Calu3 (cell line): ENCODE measurements at regions not wholly inside any gene's neighbourhood (a gene's known extent, or its start where the extent isn't known, plus 50 kb on each side); places are given as distances from the start of the nearest gene placed in this dataset.

Source experiments
- BruUV-seq: library from RNA; stranded (reverse); fragments of 400-500 nt; replicated peaks from 2 replicates; lab custom pipeline; 2021; lab: Mats Ljungman, UMichigan
- CTCF ChIA-PET: fragments of 300-600 bp; sonication (Branson Sonifier 250); formaldehyde crosslinking; loops from one replicate; lab custom pipeline; 2022; ENCODE audit warnings: antibody characterized with exemption; lab: Charles Lee
- DNase-seq: peaks from one replicate; pipeline ENCODE4 v3.0.0; 2022
- H3K27ac Mint-ChIP-seq: one replicate; pipeline ENCODE4 v1.8.0; 2022; ENCODE audit warnings: mixed read lengths; ENCODE audit not compliant: unreplicated experiment
- H3K27me3 Mint-ChIP-seq: one replicate; pipeline ENCODE4 v1.8.0; 2022; ENCODE audit warnings: mixed read lengths; ENCODE audit not compliant: unreplicated experiment
- H3K36me3 Mint-ChIP-seq: one replicate; pipeline ENCODE4 v1.8.0; 2022; ENCODE audit warnings: mild to moderate bottlenecking, moderate library complexity, mixed read lengths; ENCODE audit not compliant: insufficient read depth, unreplicated experiment
- H3K4me1 Mint-ChIP-seq: one replicate; pipeline ENCODE4 v1.8.0; 2022; ENCODE audit warnings: mild to moderate bottlenecking, low read depth, mixed read lengths; ENCODE audit not compliant: unreplicated experiment
- H3K4me3 Mint-ChIP-seq: one replicate; pipeline ENCODE4 v1.8.0; 2022; ENCODE audit warnings: mild to moderate bottlenecking, low read depth, moderate library complexity, mixed read lengths; ENCODE audit not compliant: unreplicated experiment
- H3K9me3 Mint-ChIP-seq: one replicate; pipeline ENCODE4 v1.8.0; 2022; ENCODE audit warnings: low read depth, mixed read lengths; ENCODE audit not compliant: unreplicated experiment
- intact Hi-C: fragments of 100-400 bp; cut with micrococcal nuclease; formaldehyde crosslinking; loops from one replicate; pipeline ENCODE4 v1.10.0; 2022; ENCODE audit not compliant: unreplicated experiment
- TF ChIP-seq, protein P1 (sequence below): fragments of 200-600 bp; IDR thresholded peaks from one replicate; pipeline ENCODE4 v1.8.0; 2022; ENCODE audit warnings: antibody characterized with exemption; ENCODE audit not compliant: unreplicated experiment

DNA sequence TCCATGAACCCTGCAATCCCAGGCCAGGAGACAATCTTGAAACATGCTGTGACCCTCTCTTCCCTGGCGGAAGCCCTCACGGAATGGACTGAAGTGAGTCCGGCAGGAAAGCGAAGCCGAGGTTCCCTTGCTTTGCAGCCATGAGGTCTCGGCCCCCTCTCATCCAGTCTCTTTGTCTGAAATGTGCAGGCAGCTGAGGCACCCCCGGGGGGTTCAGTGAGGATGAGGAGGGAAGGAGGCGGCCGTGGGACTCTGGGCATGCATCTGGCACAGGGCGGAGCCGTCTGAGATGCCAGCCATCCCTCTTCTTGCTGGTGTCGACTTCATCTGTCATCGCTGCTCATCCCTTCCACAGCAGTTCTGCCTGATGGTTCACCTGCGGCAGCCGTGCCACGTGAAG, 1485.7 kb downstream of the BRD1 start:
- DNase-seq: no peak
- BruUV-seq: no TSS peak
- H3K36me3 Mint-ChIP-seq: no peaks in the 10 kb centered on the region
- no peaks in the 10 kb centered on the region for H3K4me1 Mint-ChIP-seq
- CTCF ChIA-PET: no interaction called here
- no peaks in the 10 kb centered on the region for H3K27me3 Mint-ChIP-seq
- peaks cover 15% of the 10 kb centered on the region for H3K9me3 Mint-ChIP-seq
- H3K4me3 Mint-ChIP-seq: no peak overlapping the region
- TF ChIP-seq, protein P1, sequence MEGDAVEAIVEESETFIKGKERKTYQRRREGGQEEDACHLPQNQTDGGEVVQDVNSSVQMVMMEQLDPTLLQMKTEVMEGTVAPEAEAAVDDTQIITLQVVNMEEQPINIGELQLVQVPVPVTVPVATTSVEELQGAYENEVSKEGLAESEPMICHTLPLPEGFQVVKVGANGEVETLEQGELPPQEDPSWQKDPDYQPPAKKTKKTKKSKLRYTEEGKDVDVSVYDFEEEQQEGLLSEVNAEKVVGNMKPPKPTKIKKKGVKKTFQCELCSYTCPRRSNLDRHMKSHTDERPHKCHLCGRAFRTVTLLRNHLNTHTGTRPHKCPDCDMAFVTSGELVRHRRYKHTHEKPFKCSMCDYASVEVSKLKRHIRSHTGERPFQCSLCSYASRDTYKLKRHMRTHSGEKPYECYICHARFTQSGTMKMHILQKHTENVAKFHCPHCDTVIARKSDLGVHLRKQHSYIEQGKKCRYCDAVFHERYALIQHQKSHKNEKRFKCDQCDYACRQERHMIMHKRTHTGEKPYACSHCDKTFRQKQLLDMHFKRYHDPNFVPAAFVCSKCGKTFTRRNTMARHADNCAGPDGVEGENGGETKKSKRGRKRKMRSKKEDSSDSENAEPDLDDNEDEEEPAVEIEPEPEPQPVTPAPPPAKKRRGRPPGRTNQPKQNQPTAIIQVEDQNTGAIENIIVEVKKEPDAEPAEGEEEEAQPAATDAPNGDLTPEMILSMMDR: no peak
- intact Hi-C loops: no loop called here
- H3K27ac Mint-ChIP-seq: no peak overlapping the region

DNA sequence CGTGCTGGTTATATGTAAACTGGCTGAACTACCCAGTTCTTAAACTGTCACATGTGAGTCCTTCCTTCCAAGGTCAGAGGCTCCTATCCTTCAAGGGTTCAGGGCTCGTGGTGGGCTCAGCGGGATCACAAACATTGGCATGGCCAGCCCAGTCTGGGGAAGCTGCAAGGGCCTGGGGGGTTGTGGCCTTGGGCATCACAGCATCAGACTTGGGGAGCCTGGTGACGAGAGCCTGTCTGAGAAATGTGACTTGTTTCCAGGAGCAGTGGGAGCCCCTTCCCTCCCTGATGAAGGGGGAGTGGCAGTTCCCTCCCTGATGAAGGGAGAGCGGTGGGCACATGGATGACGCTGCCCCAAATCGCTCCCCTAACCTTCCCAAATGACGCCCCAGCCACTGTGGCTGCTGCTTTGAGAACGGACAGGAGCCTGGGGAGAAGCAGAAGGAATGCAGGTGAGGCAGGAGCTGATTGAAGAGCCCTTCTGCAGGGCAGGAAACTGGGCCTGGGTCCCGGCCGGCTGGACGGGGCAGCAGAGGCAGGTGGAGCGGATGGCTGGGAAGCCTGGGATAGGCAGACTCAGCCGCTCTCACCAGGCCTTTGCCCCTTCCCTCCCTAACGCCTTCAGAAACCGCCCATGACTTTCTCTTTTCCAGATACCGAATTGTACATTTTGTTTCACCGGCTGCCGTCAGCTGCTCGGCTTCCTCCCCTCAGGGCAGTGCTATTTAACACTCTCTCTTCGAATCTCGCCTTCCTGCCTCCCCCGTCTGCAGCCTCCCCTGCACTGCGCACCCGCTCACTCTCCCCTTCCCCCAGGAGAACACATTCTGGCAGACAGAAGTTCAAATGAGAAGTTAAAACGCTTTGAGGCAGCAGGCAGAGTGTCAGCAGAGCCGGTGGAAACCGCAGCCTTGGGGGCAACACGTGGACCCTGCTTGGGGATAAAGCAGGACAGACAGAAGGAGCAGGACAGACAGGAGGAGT, 1486.7 kb downstream of the BRD1 start:
- no peaks in the 10 kb centered on the region for H3K27me3 Mint-ChIP-seq
- H3K27ac Mint-ChIP-seq: no peak overlapping the region
- H3K9me3 Mint-ChIP-seq: peaks cover 13% of the 10 kb centered on the region

DNA sequence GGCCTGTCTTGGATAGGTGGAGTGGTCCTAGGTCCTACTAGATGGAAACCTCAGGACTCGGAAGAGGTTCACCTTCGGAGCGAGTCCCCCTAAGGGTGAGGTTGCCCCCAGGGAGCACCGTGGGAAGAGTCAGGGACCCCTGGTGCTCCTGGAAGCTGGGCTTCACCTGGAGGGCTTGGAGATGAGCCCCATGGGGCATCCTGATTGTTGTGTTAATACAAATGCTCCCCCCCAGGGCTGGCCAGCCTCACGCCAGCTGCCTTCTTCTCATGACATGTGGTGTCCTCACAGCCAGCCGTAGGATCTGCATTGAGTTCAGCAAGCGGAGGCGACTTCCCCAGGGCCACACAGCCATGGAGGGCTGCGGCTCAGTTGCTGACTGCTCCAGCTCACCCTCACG, 1487.5 kb downstream of the BRD1 start:
- no TSS peak for BruUV-seq
- Mint-ChIP-seq H3K9me3 (peaks cover 16% of the 10 kb centered on the region), H3K4me3 (no peak overlapping the region), H3K36me3 (no peaks in the 10 kb centered on the region), H3K27ac (no peak overlapping the region), H3K4me1 (no peaks in the 10 kb centered on the region), H3K27me3 (no peaks in the 10 kb centered on the region)
- CTCF ChIA-PET: no interaction called here
- intact Hi-C loops: no loop called here
- TF ChIP-seq, protein P1: no peak
- DNase-seq: no peak

More for the DNA sequence above, 1486.7 kb downstream of the BRD1 start:
- CTCF ChIA-PET: no interaction called here
- no peak for DNase-seq
- Mint-ChIP-seq H3K4me1 (no peaks in the 10 kb centered on the region), H3K4me3 (no peak overlapping the region), H3K36me3 (no peaks in the 10 kb centered on the region)
- intact Hi-C loops: no loop called here
- TF ChIP-seq, protein P1: no peak
- BruUV-seq: no TSS peak

DNA sequence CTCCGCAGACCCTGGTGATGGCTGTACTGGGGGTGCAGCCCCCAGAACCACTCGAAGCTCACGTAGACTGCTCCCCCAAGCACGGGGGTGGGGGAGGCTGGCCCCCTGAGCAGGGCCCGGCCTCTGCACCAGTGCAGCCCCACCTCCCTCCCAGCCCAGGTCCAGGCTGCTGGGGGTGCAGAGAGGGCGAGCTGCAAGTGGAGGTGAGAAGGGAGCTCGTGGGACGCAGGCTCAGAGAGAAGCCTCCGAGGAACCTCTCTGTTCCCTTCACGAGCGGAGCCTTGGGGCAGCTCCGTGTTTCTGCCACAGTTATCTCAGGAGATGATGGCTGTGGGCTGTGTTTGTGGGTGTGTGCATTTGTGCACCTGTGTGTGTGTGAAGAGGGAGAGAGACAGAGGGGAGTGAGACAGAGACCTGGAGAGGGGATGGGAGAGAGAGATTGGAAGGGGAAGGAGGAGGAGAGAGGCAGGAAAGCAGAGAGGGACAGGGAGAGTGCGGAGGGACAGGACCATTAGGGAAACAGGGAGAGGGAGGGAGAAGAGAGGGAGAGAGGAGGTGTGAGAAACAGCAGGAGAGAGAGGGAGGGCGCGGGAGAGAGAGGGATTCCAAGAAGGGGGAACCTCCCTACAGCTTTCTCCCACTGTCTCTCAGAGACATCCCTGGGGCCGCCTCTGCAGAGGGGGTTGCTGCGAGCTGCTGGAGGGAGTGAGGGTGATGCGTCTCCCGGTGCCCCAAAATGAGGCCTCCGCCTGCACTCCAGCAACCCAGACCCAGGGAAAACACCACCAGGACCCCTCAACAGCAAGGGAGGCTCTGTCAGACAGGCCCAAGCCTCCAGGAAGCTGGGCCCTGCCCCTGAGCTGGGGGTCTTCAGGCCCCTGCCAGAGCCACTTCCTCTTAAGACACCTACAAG, 1488.6 kb downstream of the BRD1 start:
- TF ChIP-seq, protein P1: no peak
- Mint-ChIP-seq H3K4me1 (no peaks in the 10 kb centered on the region), H3K27me3 (no peaks in the 10 kb centered on the region), H3K27ac (no peak overlapping the region), H3K4me3 (no peak overlapping the region), H3K36me3 (no peaks in the 10 kb centered on the region), H3K9me3 (peaks cover 16% of the 10 kb centered on the region)
- CTCF ChIA-PET: no interaction called here
- intact Hi-C loops: no loop called here
- DNase-seq: no peak
- BruUV-seq: no TSS peak
